Right atrium auricular region (tissue), 2 donors: ENCODE measurements at regions not wholly inside any gene's neighbourhood (a gene's known extent, or its start where the extent isn't known, plus 50 kb on each side); places are given as distances from the start of the nearest gene placed in this dataset.
A peak's percentile ranks its signal among the peaks of the same experiment; 100 is the strongest.

ENCODE experiments used
- DNase-seq: peaks from one replicate; pipeline ENCODE4 v3.0.0-alpha.2; 2019; ENCODE audit warnings: low spot score
- H3K27ac ChIP-seq, 2 donors: fragments of 200-600 bp; sonication (generic); 1 replicate in 1 of 2; 2 replicates in 1 of 2; pipeline ENCODE4 v1.5.1; 2016 to 2019
- H3K27me3 ChIP-seq, 2 donors: fragments of 200-600 bp; sonication (generic); one replicate each; pipeline versions ENCODE4 v1.5.1 to v1.6.0; 2017 to 2019
- H3K36me3 ChIP-seq: fragments of 200-600 bp; sonication (generic); one replicate; pipeline ENCODE4 v1.5.1; 2016
- H3K4me1 ChIP-seq, 2 donors: fragments of 200-600 bp; sonication (generic); one replicate each; pipeline versions ENCODE4 v1.5.1 to v1.6.0; 2017 to 2019
- H3K4me3 ChIP-seq, 2 donors: fragments of 200-600 bp; sonication (generic); 1 replicate in 1 of 2; 2 replicates in 1 of 2; pipeline ENCODE4 v1.5.1; 2017 to 2019; ENCODE audit warnings: mild to moderate bottlenecking in 1 of 2, moderate library complexity in 1 of 2
- H3K9me3 ChIP-seq, 2 donors: fragments of 200-600 bp; sonication (generic); one replicate each; pipeline ENCODE4 v1.5.1; 2019
- TF ChIP-seq, protein P1 (sequence below), 2 donors: fragments of 200-600 bp; sonication (generic); IDR thresholded peaks; one replicate each; pipeline ENCODE4 v1.5.1; 2019; ENCODE audit warnings: antibody characterized with exemption in 2 of 2

DNA sequence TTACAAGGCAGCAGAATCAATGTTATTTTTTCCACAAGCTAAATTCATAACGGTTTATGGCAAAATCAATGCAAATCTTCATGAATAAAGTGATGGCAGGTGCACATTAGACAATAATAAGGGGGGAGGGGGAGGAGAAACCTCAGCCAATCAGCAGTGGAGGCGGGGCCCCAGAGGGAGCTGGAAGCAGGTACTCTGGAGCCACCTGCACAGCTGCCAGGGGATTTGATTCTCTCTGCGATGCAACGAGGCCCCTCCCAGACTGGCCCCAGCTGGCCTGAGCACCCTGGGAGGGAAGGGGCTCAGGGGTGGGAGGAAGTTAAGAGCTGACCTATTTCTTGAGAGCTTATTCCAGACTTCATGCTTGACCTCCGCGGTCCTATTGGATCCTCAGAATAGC is 127.8 kb upstream of the IGSF21 start:
- Histone ChIP-seq H3K4me1 (no peaks in the 10 kb centered on the region), H3K4me3 (no peak overlapping the region), H3K9me3 (no peaks in the 10 kb centered on the region), H3K36me3 (no peaks in the 10 kb centered on the region), H3K27ac (no peak overlapping the region), H3K27me3 (no peaks in the 10 kb centered on the region)
- TF ChIP-seq, protein P1, sequence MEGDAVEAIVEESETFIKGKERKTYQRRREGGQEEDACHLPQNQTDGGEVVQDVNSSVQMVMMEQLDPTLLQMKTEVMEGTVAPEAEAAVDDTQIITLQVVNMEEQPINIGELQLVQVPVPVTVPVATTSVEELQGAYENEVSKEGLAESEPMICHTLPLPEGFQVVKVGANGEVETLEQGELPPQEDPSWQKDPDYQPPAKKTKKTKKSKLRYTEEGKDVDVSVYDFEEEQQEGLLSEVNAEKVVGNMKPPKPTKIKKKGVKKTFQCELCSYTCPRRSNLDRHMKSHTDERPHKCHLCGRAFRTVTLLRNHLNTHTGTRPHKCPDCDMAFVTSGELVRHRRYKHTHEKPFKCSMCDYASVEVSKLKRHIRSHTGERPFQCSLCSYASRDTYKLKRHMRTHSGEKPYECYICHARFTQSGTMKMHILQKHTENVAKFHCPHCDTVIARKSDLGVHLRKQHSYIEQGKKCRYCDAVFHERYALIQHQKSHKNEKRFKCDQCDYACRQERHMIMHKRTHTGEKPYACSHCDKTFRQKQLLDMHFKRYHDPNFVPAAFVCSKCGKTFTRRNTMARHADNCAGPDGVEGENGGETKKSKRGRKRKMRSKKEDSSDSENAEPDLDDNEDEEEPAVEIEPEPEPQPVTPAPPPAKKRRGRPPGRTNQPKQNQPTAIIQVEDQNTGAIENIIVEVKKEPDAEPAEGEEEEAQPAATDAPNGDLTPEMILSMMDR (IDR thresholded peaks at IDR 0.05), result no peak
- DNase-seq, result no peak

DNA sequence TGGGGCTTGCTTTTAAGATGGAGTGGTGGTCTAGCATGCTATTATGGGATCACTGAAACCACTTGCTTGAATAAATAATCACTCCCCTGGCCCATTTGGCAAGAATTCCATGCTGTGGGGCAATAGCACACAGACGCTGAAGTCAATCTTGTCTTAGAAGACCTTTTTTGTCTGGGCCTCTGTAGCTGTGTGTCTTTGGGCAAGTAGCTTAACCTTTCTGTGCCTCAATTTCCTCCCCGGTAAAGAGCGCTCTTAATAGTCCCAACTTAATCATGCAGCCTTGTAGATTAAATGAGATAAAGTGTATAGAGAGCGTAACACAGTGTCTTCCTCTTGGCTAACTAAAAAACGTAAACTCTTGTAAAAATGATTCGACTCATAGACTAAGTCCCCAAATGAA is 125.4 kb upstream of the IGSF21 start:
- Histone ChIP-seq H3K27me3 (no peaks in the 10 kb centered on the region), H3K4me3 (no peak overlapping the region), H3K4me1 (no peaks in the 10 kb centered on the region), H3K9me3 (no peaks in the 10 kb centered on the region), H3K27ac (no peak overlapping the region), H3K36me3 (no peaks in the 10 kb centered on the region)
- TF ChIP-seq, protein P1 (IDR thresholded peaks at IDR 0.05), result no peak
- no peak for DNase-seq

DNA sequence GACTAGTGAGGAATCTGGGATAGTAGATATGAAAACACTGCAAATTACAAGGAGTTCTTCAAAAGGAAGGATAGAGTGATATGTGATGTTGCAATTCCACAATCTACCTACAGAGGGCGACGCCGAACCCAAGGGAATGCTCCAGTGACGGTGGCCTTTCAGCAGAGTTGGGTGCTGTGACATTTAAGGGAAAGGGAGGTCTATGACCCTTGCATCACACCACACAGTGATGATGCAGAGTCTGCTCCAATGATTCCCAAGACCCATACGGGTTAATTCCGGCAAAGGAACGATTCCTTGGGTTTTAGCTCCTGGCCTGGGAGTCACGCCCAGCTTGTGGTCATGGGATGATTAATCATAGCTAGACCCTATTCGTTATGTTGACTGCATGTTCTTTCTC is 123.0 kb upstream of the IGSF21 start:
- Histone ChIP-seq H3K4me1 (no peaks in the 10 kb centered on the region), H3K27ac (no peak overlapping the region), H3K27me3 (no peaks in the 10 kb centered on the region)

DNA sequence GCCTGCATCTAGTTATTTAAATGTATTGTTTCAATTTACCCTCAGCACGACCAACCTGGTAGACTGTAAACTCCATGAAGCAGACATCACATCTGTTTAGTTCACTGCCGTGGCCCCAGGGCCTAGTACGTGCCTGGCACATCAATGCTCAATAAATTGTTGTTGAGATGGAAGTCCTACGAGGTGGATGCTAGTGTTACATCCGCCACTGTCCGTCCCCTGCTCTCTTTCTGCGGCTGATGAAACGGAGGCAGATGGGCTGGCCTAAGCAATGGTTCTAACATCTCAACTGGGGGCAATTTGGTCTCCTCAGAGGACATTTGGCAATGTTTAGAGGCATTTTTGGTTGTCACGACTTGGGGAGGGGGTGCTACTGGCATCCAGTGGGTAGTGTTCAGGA is 121.4 kb upstream of the IGSF21 start:
- Histone ChIP-seq H3K4me3 (no peak overlapping the region), H3K27ac (no peak overlapping the region), H3K4me1 (no peaks in the 10 kb centered on the region), H3K27me3 (no peaks in the 10 kb centered on the region), H3K36me3 (no peaks in the 10 kb centered on the region), H3K9me3 (no peaks in the 10 kb centered on the region)
- TF ChIP-seq, protein P1 (IDR thresholded peaks at IDR 0.05), result no peak
- no peak for DNase-seq

More for the DNA sequence above, 123.0 kb upstream of the IGSF21 start:
- DNase-seq, result no peak
- Histone ChIP-seq H3K9me3 (no peaks in the 10 kb centered on the region), H3K4me3 (no peak overlapping the region), H3K36me3 (no peaks in the 10 kb centered on the region)
- TF ChIP-seq, protein P1 (IDR thresholded peaks at IDR 0.05), result peak in 1 of 2 donors; percentile 48

DNA sequence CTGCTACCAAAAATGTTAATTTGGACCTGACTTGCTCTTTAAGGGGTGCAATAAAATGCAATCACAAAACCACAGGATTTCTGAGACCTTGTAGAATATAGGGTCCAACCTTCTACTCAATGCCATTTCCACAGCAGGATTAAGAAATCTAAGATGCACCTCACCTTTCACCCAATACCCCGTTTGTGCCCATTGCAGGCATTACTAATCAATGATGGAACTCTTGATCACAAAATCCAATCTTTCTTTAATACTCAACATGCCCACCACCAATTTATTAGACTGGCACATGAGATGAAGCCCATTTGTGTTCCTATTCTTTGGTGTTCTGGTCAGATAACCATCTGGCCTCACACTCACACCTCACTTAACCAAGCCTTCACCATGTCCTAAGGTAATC is 117.2 kb upstream of the IGSF21 start:
- Histone ChIP-seq H3K4me1 (no peaks in the 10 kb centered on the region), H3K4me3 (no peak overlapping the region), H3K36me3 (no peaks in the 10 kb centered on the region), H3K9me3 (no peaks in the 10 kb centered on the region), H3K27me3 (no peaks in the 10 kb centered on the region), H3K27ac (no peak overlapping the region)
- TF ChIP-seq, protein P1 (IDR thresholded peaks at IDR 0.05), result no peak
- no peak for DNase-seq

DNA sequence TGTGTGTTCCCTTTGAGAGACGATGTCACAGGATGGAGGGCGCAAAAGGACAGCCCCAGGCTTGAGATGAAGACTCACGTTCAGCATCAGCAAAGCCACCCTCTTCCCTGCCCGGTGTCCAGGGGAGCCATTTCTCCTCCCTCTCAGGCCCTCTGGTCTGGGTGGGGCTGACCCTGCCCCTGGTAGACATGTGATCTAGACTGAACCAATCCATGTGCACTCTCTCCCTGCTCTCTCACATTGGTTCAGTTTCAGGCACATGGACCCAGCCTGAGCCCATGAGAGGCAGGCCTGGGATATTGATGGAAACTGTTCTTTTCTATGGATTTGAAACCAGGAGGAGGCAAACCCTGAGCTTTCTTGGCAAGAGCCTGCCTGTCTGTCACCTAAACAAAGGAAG is 115.6 kb upstream of the IGSF21 start:
- DNase-seq, result no peak
- no peak overlapping the region for H3K4me3 ChIP-seq
- no peaks in the 10 kb centered on the region for H3K9me3 ChIP-seq
- no peaks in the 10 kb centered on the region for H3K4me1 ChIP-seq
- H3K27me3 ChIP-seq, result no peaks in the 10 kb centered on the region
- no peaks in the 10 kb centered on the region for H3K36me3 ChIP-seq
- TF ChIP-seq, protein P1 (IDR thresholded peaks at IDR 0.05), result no peak
- H3K27ac ChIP-seq, result no peak overlapping the region
